HG03558 (cell line): ENCODE measurements at regions not wholly inside any gene's neighbourhood (a gene's known extent, or its start where the extent isn't known, plus 50 kb on each side); places are given as distances from the start of the nearest gene placed in this dataset.

Experiments
- ATAC-seq: cut with Tn5 transposase; IDR thresholded peaks from one replicate; pipeline ENCODE4 v1.9.1; 2021; ENCODE audit warnings: moderate number of reproducible peaks; ENCODE audit not compliant: unreplicated experiment; ENCODE audit errors: extremely low read depth

- ATAC-seq, result no peak
These were observed 183.5 kb upstream of the AFDN start for GRCh38 chr6:167643223-167643622.

GRCh38 chr6:167643716-167644115, 183.0 kb upstream of the AFDN start:
- ATAC-seq, result no peak

GRCh38 chr6:167644412-167645132, 182.1 kb upstream of the AFDN start:
- ATAC-seq, result no peak

GRCh38 chr6:167645368-167645767, 181.3 kb upstream of the AFDN start:
- ATAC-seq, result no peak

- ATAC-seq, result no peak
These were observed 179.4 kb upstream of the AFDN start for GRCh38 chr6:167647306-167647705.

- no peak for ATAC-seq
These were observed 178.8 kb upstream of the AFDN start for GRCh38 chr6:167647737-167648470.

- ATAC-seq, result no peak
These were observed 178.0 kb upstream of the AFDN start for GRCh38 chr6:167648501-167649278.

DNA sequence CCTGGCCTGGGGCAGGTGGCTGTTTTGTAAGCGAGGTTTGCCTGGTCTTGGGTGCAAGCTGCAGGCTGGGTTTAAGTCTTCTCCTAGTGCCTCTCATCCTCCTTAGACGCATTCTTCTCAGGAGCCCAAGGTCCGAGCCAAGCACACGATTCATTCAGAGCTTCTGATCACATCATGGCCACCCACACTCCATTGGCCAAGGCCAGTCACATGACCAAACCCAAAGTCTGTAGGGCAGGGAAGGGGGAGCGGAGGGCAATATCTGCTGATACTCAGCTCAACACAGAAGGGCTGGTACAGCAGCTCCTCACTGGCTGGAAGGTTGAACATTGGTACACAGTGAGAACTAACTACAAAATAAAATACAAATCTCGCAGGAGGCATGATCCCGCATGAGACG, 177.2 kb upstream of the AFDN start:
- ATAC-seq, result no peak

- no peak for ATAC-seq
These were observed 175.9 kb upstream of the AFDN start for GRCh38 chr6:167650730-167651317.

DNA sequence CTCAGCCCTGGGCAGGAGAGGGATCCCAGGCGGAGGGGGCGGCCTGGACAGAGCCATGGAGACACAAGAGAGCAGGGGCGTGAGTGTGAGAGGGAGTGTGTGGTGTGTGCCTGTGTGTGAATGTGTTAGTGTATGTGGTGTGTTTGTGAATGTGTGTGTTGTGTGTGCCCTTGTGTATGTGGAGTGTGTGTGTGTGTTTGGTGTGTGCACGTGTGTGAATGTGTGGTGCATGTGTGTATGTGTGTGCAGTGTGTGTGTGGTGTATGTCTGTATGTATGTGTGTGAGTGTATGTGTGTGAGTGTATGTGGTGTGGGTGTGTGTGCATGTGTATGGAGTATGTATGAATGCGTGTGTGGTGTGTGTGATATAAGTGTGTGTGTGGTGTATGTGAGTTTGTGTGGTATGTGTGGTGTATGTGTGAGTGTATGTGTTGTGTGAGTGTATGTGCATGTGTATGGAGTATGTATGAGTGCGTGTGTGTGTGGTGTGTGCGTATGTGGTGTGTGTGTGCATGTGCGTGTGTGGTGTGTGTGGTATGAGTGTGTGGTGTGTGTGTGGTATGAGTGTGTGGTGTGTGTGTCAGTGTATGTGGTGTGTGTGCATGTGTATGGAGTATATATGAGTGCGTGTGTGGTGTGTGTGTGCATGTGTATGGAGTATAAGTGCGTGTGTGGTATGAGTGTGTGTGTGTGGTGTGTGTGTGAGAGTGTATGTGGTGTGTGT, 175.2 kb upstream of the AFDN start:
- ATAC-seq, result no peak

- ATAC-seq, result no peak
These were observed 174.5 kb upstream of the AFDN start for GRCh38 chr6:167652042-167652700.

- no peak for ATAC-seq
These were observed 174.0 kb upstream of the AFDN start for GRCh38 chr6:167652701-167653095.

DNA sequence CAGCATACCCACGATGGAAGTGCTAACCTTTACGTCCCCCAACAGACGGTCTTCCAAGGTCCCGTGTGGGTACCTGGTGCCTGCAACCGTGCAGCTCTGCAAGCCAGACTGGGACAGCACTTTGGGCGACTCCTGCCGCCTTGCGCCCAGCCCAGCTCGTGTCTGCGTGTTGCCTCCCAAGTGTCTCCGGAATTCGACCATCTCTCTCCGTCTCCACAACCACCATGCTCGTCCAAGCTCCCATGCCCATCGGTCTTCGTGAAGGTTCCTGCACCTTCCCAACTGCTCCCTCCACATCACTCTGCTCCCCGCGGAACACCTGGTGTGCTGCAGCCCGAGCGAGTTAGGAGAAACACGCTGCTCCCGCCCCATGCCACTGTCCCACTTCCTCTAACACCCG, 173.2 kb upstream of the AFDN start:
- ATAC-seq, result no peak

DNA sequence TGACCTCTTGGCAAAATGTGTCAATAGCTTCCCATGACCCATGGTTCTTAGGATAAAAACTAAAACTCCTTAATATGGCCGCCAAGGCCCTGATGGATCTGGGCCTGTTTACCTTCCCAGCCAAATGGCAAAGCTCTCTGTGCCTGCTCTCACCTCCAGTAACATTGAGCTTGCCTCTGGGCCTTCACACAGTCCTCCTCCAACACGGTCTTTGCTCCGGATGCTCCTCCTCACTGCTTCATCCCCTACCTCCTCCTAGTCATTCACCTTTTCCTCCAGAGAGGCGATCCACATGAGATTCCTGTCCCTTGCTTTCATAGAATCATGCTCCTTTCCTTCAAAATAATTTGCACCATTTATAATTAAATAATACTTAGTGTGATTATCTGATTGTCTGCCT, 172.3 kb upstream of the AFDN start:
- ATAC-seq, result no peak

- ATAC-seq, result no peak
These were observed 171.4 kb upstream of the AFDN start for GRCh38 chr6:167655174-167655821.

DNA sequence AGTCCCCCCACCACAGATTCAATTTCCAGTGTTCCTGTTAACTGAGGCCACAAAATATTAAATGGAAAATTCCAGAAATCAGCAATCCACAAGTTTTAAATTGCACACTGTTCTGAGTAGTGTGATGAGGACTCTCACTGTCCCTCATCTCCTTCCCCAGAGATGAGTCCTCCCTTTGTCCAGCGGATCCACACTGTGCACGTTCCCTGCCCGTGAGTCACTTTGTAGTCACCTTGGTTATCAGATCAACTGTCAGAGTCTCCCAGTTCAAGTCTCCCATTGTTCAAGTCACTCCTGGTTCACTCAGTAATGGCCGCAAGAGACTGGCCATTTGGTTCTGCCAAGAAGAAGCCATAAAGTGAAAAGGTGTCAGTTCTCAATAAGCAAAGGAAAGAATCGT, 168.6 kb upstream of the AFDN start:
- ATAC-seq, result no peak

DNA sequence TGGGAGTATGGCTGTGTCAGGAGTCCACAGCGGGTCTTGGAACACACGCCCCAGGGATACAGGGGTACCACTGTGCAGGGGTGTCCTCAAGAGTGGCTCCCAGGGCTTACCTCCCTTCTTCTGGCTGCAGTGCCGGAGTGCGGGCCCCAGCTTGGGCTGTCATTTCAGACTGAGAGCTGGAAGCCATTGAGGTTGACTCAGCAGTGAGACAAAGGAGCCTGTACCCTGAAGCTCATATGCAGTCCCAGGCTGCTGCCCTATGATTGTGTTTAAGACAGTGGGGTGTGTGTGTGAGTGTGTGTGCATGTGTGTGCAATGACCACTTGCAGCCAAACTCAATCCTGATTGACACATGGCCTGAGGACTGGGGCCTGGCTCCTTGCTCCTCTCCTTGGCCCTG, 167.7 kb upstream of the AFDN start:
- no peak for ATAC-seq

DNA sequence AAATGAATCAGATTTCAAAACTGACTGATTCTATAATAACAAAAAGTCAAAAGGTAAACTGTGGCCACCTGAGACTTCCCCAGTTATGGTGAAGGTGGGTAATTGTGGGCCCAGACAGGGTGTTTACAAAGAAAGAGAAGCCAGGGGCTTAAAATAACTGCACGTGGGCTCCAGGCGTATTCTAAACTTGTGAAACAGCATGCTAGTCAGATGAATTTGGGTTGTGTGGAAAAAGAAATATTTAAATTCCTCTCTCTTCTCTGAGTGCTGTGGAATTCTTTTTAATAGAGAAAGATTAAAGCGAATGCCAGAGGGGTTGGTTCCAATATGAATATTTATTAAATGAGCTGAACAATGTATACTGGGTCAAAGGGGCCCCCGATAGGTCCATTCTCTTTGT, 166.3 kb upstream of the AFDN start:
- no peak for ATAC-seq

DNA sequence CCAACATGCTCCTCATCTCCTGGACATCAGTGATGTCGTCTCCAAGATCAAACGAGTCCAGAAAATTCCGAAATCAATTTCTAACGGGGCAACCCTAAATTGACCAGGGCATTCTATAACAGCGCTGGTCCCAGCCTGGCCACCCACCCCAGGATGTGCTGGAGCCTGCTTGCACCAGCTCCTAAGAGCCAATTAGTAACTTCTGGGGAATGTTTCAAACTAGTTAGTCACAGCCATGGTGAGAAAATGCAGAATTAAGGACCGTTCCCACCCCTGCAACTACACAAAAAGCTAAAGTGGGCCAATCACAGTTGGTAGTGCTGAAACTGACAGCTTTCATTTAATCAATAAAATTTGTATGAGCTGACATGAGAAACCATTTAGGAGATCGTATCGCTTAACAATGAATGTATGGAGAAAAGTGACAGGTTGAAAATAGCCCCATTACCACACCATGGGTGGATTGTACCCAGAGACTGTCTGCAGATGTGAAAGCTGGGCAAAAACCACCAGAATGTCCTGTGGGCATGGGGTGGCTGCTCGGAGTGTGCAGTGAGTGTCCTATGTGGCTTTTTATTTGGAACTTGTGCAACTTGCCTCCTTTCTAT, 165.7 kb upstream of the AFDN start:
- ATAC-seq, result no peak
